GM23248 (cell line): ENCODE measurements at regions not wholly inside any gene's neighbourhood (a gene's known extent, or its start where the extent isn't known, plus 50 kb on each side); places are given as distances from the start of the nearest gene placed in this dataset.

ENCODE experiments used
- DNase-seq: peaks from one replicate; pipeline ENCODE4 v3.0.0-alpha.2; 2015
- H2AFZ ChIP-seq: fragments of 200-600 bp; sonication (generic); 2 replicates; pipeline ENCODE4 v1.6.1; 2016; ENCODE audit warnings: antibody characterized with exemption
- H3F3A ChIP-seq: fragments of 200-600 bp; sonication (generic); 2 replicates; pipeline ENCODE4 v1.6.1; 2016; ENCODE audit warnings: mild to moderate bottlenecking, antibody characterized with exemption, mixed run types; ENCODE audit not compliant: insufficient read depth
- H3K27ac ChIP-seq: fragments of 200-600 bp; sonication (generic); 2 replicates; pipeline ENCODE4 v1.5.1; 2016; ENCODE audit warnings: mild to moderate bottlenecking
- H3K27me3 ChIP-seq: fragments of 200-600 bp; sonication (generic); replicated peaks from 2 replicates; pipeline ENCODE4 v1.6.1; 2016; ENCODE audit warnings: mild to moderate bottlenecking; ENCODE audit not compliant: insufficient read depth
- H3K36me3 ChIP-seq: fragments of 200-600 bp; sonication (generic); 2 replicates; pipeline ENCODE4 v1.6.1; 2016; ENCODE audit warnings: low read depth, mild to moderate bottlenecking
- H3K4me1 ChIP-seq: fragments of 200-600 bp; sonication (generic); 2 replicates; pipeline ENCODE4 v1.6.1; 2016; ENCODE audit warnings: mild to moderate bottlenecking; ENCODE audit not compliant: insufficient read depth
- H3K4me2 ChIP-seq: fragments of 200-600 bp; sonication (generic); one replicate; pipeline ENCODE4 v1.6.1; 2016; ENCODE audit warnings: mild to moderate bottlenecking; ENCODE audit not compliant: unreplicated experiment
- H3K4me3 ChIP-seq: fragments of 200-600 bp; sonication (generic); 2 replicates; pipeline ENCODE4 v1.5.1; 2016; ENCODE audit warnings: mild to moderate bottlenecking
- H3K79me2 ChIP-seq: fragments of 200-600 bp; sonication (generic); 2 replicates; pipeline ENCODE4 v1.6.1; 2016; ENCODE audit warnings: mild to moderate bottlenecking; ENCODE audit not compliant: insufficient read depth
- H3K9ac ChIP-seq: fragments of 200-600 bp; sonication (generic); 2 replicates; pipeline ENCODE4 v1.6.1; 2016; ENCODE audit warnings: mild to moderate bottlenecking
- H3K9me2 ChIP-seq: fragments of 200-600 bp; sonication (generic); 2 replicates; pipeline ENCODE4 v1.6.1; 2016; ENCODE audit warnings: mixed run types, mild to moderate bottlenecking, moderate library complexity; ENCODE audit not compliant: insufficient read depth
- H3K9me3 ChIP-seq: fragments of 200-600 bp; sonication (generic); one replicate; pipeline ENCODE4 v1.6.1; 2017; ENCODE audit warnings: low read depth
- H4K20me1 ChIP-seq: fragments of 200-600 bp; sonication (generic); 2 replicates; pipeline ENCODE4 v1.6.0; 2016; ENCODE audit not compliant: insufficient read depth
- EZH2 ChIP-seq: fragments of 200-600 bp; sonication (generic); IDR thresholded peaks from 2 replicates; pipeline ENCODE4 v1.6.1; 2018; ENCODE audit warnings: antibody characterized with exemption, mild to moderate bottlenecking; ENCODE audit not compliant: insufficient read depth, poor library complexity, severe bottlenecking
- EZH2phosphoT487 ChIP-seq: fragments of 200-600 bp; sonication (generic); IDR thresholded peaks from 2 replicates; pipeline ENCODE4 v1.6.1; 2018; ENCODE audit warnings: antibody characterized with exemption, moderate library complexity, mild to moderate bottlenecking, low read depth; ENCODE audit not compliant: insufficient read depth
- WGBS, 2 experiments: methylation state at CpG; one replicate each; pipeline ENCODE4 v1.1.6; 2015 to 2017; ENCODE audit warnings: low lambda C conversion rate in 2 of 2, low coverage in 1 of 2; ENCODE audit errors: missing lambda C conversion rate in 2 of 2; 5-methylcytosine and 5-hydroxymethylcytosine counted together
- in situ Hi-C: fragments of 300-500 bp; cut with MboI; formaldehyde crosslinking; loops from 2 replicates; pipeline ENCODE4 v1.15.0; 2020

- H2AFZ ChIP-seq, result peak overlapping the region; percentile 45
- peak overlapping the region; percentile 81 for H3K27ac ChIP-seq
- peak overlapping the region; percentile 64 for H3K4me3 ChIP-seq
- no peaks in the 10 kb centered on the region for H3K36me3 ChIP-seq
- H3K9me3 ChIP-seq, result no peaks in the 10 kb centered on the region
- WGBS, 2 experiments, result 29 to 34% methylated on average over 7 of the region's 7 CpGs
- H3F3A ChIP-seq, result peaks cover 38% of the 10 kb centered on the region
- in situ Hi-C loops, result no loop called here
- no peaks in the 10 kb centered on the region for H4K20me1 ChIP-seq
- peak overlapping the region; percentile 86 for H3K4me2 ChIP-seq
- TF ChIP-seq EZH2phosphoT487 (no peak), EZH2 (no peak)
- H3K9me2 ChIP-seq, result no peaks in the 10 kb centered on the region
- DNase-seq, result peak; percentile 34
- H3K9ac ChIP-seq, result peak overlapping the region; percentile 71
- no peaks in the 10 kb centered on the region for H3K79me2 ChIP-seq
- no peaks in the 10 kb centered on the region for H3K27me3 ChIP-seq
- peaks cover 45% of the 10 kb centered on the region for H3K4me1 ChIP-seq
Observed at GRCh38 chr12:124684496-124684895, 117.1 kb upstream of the NCOR2 start.

- no peaks in the 10 kb centered on the region for H3K9me2 ChIP-seq
- in situ Hi-C loops, result no loop called here
- no peak overlapping the region for H3K4me3 ChIP-seq
- no peak overlapping the region for H2AFZ ChIP-seq
- H3K36me3 ChIP-seq, result no peaks in the 10 kb centered on the region
- no peak overlapping the region for H3K9ac ChIP-seq
- H3K27ac ChIP-seq, result no peak overlapping the region
- H3K9me3 ChIP-seq, result no peaks in the 10 kb centered on the region
- no peak overlapping the region for H3K4me2 ChIP-seq
- H3F3A ChIP-seq, result peaks cover 38% of the 10 kb centered on the region
- H3K27me3 ChIP-seq, result no peaks in the 10 kb centered on the region
- peaks cover 46% of the 10 kb centered on the region for H3K4me1 ChIP-seq
- TF ChIP-seq EZH2 (no peak), EZH2phosphoT487 (no peak)
- H4K20me1 ChIP-seq, result no peaks in the 10 kb centered on the region
- no peak for DNase-seq
- WGBS, 2 experiments, result 88% methylated on average over 16 of the region's 16 CpGs
- no peaks in the 10 kb centered on the region for H3K79me2 ChIP-seq
Observed at GRCh38 chr12:124683152-124684124, 116.0 kb upstream of the NCOR2 start.

DNA sequence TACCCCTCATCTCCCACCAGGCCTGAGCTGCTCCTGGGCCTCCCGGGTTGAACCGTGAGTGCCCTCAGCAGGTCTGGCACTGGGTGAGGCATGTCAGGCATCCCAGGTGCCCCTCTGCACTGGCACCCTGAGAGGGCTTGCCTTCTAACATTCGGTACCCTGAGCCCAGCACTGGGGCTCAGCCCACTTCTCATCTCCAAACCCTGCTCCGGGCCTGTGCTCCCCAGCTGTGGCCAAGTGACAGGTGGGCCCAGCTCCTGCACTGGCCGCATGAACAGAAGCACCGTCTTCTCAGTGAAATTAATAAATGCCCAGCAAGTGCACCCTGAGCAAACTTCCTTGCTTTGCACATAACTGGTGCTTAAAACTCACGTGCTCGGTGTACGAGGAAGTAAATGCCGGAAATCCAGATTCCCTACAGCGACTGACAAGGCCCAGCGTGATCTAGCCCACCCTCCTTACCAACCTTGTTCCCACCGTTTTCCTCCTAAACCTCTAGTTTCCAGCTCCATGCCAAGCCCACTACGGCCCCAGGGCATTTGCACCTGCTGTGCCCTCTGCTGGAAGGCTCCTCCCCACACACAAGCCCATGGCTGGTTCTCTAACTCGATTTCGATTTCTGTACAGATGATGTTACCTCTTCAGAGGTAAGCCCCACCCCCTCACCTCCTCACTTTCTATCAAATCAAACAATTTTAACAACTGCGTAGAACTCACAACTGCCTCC, 115.2 kb upstream of the NCOR2 start:
- Histone ChIP-seq H4K20me1 (no peaks in the 10 kb centered on the region), H3K27ac (peak overlapping the region; percentile 89; the same call in 1 of the 2 replicates), H2AFZ (no peak overlapping the region), H3K79me2 (no peaks in the 10 kb centered on the region), H3K27me3 (no peaks in the 10 kb centered on the region), H3K9me3 (no peaks in the 10 kb centered on the region), H3F3A (peaks cover 38% of the 10 kb centered on the region), H3K4me1 (peaks cover 43% of the 10 kb centered on the region), H3K4me2 (no peak overlapping the region), H3K9ac (peak overlapping the region; percentile 77), H3K4me3 (no peak overlapping the region), H3K9me2 (no peaks in the 10 kb centered on the region), H3K36me3 (no peaks in the 10 kb centered on the region)
- TF ChIP-seq EZH2 (no peak), EZH2phosphoT487 (no peak)
- 91 to 95% methylated on average over 17 of the region's 17 CpGs for WGBS, 2 experiments
- in situ Hi-C loops, result no loop called here
- no peak for DNase-seq

- WGBS, 2 experiments, result 11 to 19% methylated on average over 15 to 16 of the region's 16 CpGs
- H3K9ac ChIP-seq, result peak overlapping the region; percentile 77
- peak overlapping the region; percentile 11 for H3K4me3 ChIP-seq
- in situ Hi-C loops, result no loop called here
- H3K79me2 ChIP-seq, result no peaks in the 10 kb centered on the region
- peak overlapping the region; percentile 89 for H3K27ac ChIP-seq
- H3K27me3 ChIP-seq, result no peaks in the 10 kb centered on the region
- no peaks in the 10 kb centered on the region for H4K20me1 ChIP-seq
- peak overlapping the region; percentile 64 for H3K4me2 ChIP-seq
- H3F3A ChIP-seq, result peaks cover 38% of the 10 kb centered on the region
- no peaks in the 10 kb centered on the region for H3K9me2 ChIP-seq
- peak overlapping the region; percentile 40 for H2AFZ ChIP-seq
- TF ChIP-seq EZH2 (no peak), EZH2phosphoT487 (no peak)
- H3K4me1 ChIP-seq, result peaks cover 43% of the 10 kb centered on the region
- H3K36me3 ChIP-seq, result no peaks in the 10 kb centered on the region
- peak; percentile 82 for DNase-seq
- H3K9me3 ChIP-seq, result no peaks in the 10 kb centered on the region
Observed at GRCh38 chr12:124681779-124682391, 114.5 kb upstream of the NCOR2 start.
